Ishikawa (cell line): ENCODE measurements at regions not wholly inside any gene's neighbourhood (a gene's known extent, or its start where the extent isn't known, plus 50 kb on each side); places are given as distances from the start of the nearest gene placed in this dataset.

ENCODE experiments used
- CEBPB ChIP-seq: IDR thresholded peaks from 2 replicates; pipeline ENCODE4 v1.6.1; 2012
- CREB1 ChIP-seq: IDR thresholded peaks from 2 replicates; pipeline ENCODE4 v1.6.1; 2012; ENCODE audit warnings: low read depth
- EGR1 ChIP-seq: IDR thresholded peaks from 2 replicates; pipeline ENCODE4 v1.6.1; 2012
- EP300 ChIP-seq: IDR thresholded peaks from 2 replicates; pipeline ENCODE4 v1.6.1; 2012; ENCODE audit warnings: borderline replicate concordance
- FOXM1 ChIP-seq: IDR thresholded peaks from 2 replicates; pipeline ENCODE4 v1.6.1; 2012; ENCODE audit warnings: low read depth, borderline replicate concordance
- NFIC ChIP-seq: IDR thresholded peaks from 2 replicates; pipeline ENCODE4 v1.6.1; 2012
- RAD21 ChIP-seq: IDR thresholded peaks from 2 replicates; pipeline ENCODE4 v1.6.1; 2012; ENCODE audit warnings: low read depth
- TAF1 ChIP-seq: IDR thresholded peaks from 2 replicates; pipeline ENCODE4 v1.6.1; 2012; ENCODE audit warnings: low read depth, mild to moderate bottlenecking
- TCF12 ChIP-seq: IDR thresholded peaks from 2 replicates; pipeline ENCODE4 v1.6.1; 2012; ENCODE audit warnings: low read depth
- TEAD4 ChIP-seq: IDR thresholded peaks from 2 replicates; pipeline ENCODE4 v1.6.1; 2012
- YY1 ChIP-seq: IDR thresholded peaks from 2 replicates; pipeline ENCODE4 v1.6.1; 2012; ENCODE audit warnings: low read depth
- ZBTB7A ChIP-seq: IDR thresholded peaks from 2 replicates; pipeline ENCODE4 v1.6.1; 2012; ENCODE audit warnings: low read depth
- TF ChIP-seq, protein P1 (sequence below): IDR thresholded peaks from 2 replicates; pipeline ENCODE4 v1.6.1; 2012; ENCODE audit warnings: low read depth, mild to moderate bottlenecking
- TF ChIP-seq, protein P2 (sequence below): IDR thresholded peaks from 2 replicates; pipeline ENCODE4 v1.6.1; 2012
- TF ChIP-seq, protein P3 (sequence below): IDR thresholded peaks from 2 replicates; pipeline ENCODE4 v1.6.1; 2012

DNA sequence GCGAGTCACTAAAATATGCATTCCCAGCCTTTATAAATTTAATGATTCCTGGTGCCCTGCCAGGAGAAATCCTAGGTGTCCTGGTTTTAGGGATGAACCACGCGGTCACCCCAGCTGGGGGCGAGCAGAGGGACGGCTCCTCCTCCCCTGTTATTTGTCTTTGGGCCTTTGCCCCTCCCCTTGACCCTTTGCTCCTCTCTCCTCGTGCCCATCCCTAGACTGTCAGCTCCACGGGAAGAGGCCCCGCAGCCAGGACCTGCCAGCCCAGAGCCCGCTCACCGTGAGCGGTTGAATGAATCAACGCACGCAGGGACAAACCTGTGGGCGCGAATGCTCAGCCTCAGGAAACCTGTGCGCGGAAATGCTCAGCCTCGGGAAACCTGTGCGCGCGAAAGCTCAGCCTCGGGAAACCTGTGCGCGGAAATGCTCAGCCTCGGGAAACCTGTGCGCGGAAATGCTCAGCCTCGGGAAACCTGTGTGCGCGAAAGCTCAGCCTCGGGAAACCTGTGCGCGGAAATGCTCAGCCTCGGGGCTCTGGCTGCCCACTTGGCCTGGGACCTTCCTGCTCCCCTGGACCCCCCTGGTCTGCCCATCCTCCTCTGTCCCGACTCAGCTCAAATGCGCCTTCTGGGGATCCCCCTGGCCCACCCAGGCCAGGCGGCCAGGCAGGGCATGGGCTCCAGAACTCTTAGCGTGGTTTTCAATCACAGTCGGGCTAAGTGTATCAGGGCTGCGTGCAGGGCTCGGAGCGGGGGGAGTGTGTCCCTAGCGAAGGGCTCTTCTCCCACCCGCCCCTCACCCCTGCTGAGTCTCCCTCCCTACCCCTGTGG lies 140.5 kb upstream of the COL5A1 start:
- no peak for TF ChIP-seq CEBPB

DNA sequence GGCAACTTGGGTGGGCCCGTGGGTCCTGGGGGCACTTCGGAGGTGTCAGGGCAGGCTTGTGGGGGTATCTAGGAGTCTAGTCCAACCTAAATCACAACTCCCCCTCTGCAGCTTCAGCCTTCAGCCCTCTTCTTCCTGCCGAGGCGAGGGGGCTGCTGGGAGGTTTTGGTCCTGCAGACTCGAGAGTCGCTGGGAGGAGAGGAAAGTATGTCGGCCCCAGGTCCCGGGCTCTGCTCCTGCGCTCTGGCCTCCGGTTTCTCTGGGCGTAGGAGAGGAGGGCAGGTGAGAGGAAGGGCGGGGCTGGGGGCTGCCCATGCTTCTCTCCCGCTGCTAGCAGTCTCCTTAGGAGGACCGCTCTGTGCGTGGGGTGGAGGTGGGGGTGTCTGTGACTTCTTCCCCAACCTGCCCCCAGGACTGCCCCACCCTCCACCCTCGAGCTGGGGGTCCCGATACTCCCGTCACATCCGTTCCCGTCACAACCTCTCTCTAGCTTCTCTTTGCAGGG lies 139.8 kb upstream of the COL5A1 start:
- TF ChIP-seq TEAD4: no peak
- TF ChIP-seq TAF1: no peak
- no peak for TF ChIP-seq ZBTB7A
- no peak for TF ChIP-seq NFIC
- TF ChIP-seq, protein P1, sequence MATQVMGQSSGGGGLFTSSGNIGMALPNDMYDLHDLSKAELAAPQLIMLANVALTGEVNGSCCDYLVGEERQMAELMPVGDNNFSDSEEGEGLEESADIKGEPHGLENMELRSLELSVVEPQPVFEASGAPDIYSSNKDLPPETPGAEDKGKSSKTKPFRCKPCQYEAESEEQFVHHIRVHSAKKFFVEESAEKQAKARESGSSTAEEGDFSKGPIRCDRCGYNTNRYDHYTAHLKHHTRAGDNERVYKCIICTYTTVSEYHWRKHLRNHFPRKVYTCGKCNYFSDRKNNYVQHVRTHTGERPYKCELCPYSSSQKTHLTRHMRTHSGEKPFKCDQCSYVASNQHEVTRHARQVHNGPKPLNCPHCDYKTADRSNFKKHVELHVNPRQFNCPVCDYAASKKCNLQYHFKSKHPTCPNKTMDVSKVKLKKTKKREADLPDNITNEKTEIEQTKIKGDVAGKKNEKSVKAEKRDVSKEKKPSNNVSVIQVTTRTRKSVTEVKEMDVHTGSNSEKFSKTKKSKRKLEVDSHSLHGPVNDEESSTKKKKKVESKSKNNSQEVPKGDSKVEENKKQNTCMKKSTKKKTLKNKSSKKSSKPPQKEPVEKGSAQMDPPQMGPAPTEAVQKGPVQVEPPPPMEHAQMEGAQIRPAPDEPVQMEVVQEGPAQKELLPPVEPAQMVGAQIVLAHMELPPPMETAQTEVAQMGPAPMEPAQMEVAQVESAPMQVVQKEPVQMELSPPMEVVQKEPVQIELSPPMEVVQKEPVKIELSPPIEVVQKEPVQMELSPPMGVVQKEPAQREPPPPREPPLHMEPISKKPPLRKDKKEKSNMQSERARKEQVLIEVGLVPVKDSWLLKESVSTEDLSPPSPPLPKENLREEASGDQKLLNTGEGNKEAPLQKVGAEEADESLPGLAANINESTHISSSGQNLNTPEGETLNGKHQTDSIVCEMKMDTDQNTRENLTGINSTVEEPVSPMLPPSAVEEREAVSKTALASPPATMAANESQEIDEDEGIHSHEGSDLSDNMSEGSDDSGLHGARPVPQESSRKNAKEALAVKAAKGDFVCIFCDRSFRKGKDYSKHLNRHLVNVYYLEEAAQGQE: no peak
- TF ChIP-seq, protein P2, sequence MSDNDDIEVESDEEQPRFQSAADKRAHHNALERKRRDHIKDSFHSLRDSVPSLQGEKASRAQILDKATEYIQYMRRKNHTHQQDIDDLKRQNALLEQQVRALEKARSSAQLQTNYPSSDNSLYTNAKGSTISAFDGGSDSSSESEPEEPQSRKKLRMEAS: no peak
- TF ChIP-seq RAD21: no peak
- no peak for TF ChIP-seq CREB1
- TF ChIP-seq FOXM1: no peak

DNA sequence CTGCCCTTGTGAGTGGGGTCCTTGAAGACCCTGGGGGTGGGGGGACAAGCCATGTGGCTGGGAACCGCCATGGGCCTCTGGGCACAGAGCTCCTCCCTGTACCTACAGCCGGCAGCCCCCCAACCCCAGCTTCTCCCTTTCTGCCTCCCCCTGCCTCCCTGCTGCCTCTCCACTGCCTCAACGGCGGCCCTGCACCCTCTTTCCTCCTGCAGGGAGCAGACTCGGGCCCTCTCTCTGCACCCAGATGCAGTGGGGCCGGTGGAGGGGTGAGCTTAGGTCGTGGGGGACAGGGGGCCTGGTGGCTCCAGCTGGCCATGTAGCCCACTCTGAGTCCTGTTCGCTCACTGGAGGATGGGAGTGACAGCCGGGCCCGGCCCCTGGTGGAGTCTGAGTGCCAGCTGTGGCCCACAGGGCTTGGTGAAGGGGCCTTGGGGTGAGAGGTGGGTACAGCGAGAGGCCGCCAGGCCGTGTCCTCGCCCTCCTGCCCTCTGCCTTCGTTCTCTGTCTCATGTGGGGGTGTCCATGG lies 139.3 kb upstream of the COL5A1 start:
- TF ChIP-seq TEAD4 (no peak), EGR1 (no peak), RAD21 (no peak), EP300 (no peak), YY1 (no peak), TAF1 (no peak), ZBTB7A (no peak), FOXM1 (no peak), CREB1 (no peak), TCF12 (no peak), CEBPB (no peak), NFIC (no peak)
- TF ChIP-seq, protein P1: no peak
- TF ChIP-seq, protein P3, sequence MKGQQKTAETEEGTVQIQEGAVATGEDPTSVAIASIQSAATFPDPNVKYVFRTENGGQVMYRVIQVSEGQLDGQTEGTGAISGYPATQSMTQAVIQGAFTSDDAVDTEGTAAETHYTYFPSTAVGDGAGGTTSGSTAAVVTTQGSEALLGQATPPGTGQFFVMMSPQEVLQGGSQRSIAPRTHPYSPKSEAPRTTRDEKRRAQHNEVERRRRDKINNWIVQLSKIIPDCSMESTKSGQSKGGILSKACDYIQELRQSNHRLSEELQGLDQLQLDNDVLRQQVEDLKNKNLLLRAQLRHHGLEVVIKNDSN: no peak
- TF ChIP-seq, protein P2: no peak

DNA sequence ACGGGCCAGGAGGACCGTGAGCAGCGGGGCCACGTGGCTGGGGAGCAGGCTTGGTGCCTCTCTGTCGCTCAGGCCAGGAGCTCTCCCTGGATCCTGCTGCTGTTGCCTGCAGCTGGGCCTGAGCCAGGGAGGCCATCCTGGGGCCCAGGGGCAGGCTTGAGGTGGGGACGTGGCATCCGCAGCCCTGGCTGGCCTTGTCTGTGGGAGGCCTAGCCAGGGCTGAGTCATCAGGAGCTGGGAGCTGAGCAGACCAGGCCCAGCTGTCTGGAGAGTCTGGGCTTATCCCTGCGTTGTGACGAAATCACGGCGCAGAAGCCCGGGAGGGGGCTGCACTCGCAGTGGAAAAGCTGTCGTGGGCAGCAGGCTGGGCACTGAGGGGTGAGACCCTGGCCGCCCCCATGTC lies 138.8 kb upstream of the COL5A1 start:
- no peak for TF ChIP-seq TEAD4
- TF ChIP-seq, protein P3: no peak
- no peak for TF ChIP-seq TCF12
- TF ChIP-seq YY1: no peak
- no peak for TF ChIP-seq NFIC
- no peak for TF ChIP-seq EGR1
- TF ChIP-seq, protein P2: no peak
- TF ChIP-seq FOXM1: no peak
- TF ChIP-seq TAF1: no peak
- no peak for TF ChIP-seq RAD21
- TF ChIP-seq EP300: no peak
- TF ChIP-seq CREB1: no peak
- no peak for TF ChIP-seq CEBPB
- TF ChIP-seq ZBTB7A: no peak
- TF ChIP-seq, protein P1: no peak
